GM18951 (cell line): ENCODE measurements at regions not wholly inside any gene's neighbourhood (a gene's known extent, or its start where the extent isn't known, plus 50 kb on each side); places are given as distances from the start of the nearest gene placed in this dataset.

Experiments used
- POLR2A ChIP-seq: IDR thresholded peaks from 4 replicates; pipeline ENCODE4 v1.6.1; 2011; ENCODE audit warnings: mild to moderate bottlenecking; ENCODE audit not compliant: insufficient read length, insufficient read depth; ENCODE audit errors: extremely low read depth
- in situ Hi-C: fragments of 300-500 bp; cut with MboI; formaldehyde crosslinking; loops from one replicate; pipeline ENCODE4 v1.12.0; 2022; ENCODE audit warnings: low sequenced_read_pairs, mixed read lengths, inconsistent platforms; ENCODE audit not compliant: unreplicated experiment

DNA sequence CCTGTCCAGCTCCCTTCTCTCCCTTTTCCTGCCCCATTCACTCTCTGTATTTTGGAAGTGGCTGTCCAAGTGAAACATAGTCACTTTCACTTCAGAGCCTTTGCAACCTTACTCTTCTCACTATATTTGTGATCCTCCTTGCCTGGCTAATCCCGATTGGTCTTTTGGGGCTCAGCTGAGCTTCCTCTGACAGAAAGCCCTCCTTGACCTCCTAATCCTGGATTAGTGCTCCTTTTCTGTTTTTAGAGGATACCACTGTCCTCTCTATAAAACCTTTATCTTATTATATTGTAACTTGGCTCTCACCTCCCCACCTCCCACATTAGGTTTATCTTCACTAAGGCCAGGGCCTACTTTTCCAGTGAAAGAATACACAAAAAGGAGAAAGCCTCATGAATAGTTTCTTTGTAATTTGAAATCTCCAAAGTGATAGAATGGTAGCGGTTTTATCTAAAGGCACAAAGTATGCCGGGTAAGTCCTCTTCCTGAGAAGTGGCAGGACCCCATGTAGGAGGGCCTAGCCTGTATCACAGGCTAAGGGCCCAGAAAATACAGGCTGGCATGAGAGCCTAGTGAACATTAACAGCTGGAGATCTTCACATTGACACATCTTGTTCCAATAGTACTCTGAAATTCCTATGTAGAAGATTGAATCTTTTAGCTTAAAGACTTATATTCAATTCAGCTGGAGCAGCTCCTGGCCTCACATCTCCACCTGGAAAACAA lies 83.1 kb upstream of the GAREM1 start:
- in situ Hi-C loops = loop anchor here (5.0 kb wide), 1 partner anchor 392 kb away; no protein-coding TSS in a partner anchor
- no peak for TF ChIP-seq POLR2A

GRCh38 chr18:32553174-32553573 lies 82.5 kb upstream of the GAREM1 start:
- in situ Hi-C loops = loop anchor here (5.0 kb wide), 1 partner anchor 391 kb away; no protein-coding TSS in a partner anchor
- TF ChIP-seq POLR2A = no peak

- in situ Hi-C loops = loop anchor here (5.0 kb wide), 1 partner anchor 390 kb away; no protein-coding TSS in a partner anchor
- TF ChIP-seq POLR2A = no peak
Measured at GRCh38 chr18:32552421-32553030, 81.8 kb upstream of the GAREM1 start.

GRCh38 chr18:32550963-32551362 lies 80.3 kb upstream of the GAREM1 start:
- in situ Hi-C loops = loop anchor here (5.0 kb wide), 1 partner anchor 389 kb away; no protein-coding TSS in a partner anchor
- TF ChIP-seq POLR2A = no peak

DNA sequence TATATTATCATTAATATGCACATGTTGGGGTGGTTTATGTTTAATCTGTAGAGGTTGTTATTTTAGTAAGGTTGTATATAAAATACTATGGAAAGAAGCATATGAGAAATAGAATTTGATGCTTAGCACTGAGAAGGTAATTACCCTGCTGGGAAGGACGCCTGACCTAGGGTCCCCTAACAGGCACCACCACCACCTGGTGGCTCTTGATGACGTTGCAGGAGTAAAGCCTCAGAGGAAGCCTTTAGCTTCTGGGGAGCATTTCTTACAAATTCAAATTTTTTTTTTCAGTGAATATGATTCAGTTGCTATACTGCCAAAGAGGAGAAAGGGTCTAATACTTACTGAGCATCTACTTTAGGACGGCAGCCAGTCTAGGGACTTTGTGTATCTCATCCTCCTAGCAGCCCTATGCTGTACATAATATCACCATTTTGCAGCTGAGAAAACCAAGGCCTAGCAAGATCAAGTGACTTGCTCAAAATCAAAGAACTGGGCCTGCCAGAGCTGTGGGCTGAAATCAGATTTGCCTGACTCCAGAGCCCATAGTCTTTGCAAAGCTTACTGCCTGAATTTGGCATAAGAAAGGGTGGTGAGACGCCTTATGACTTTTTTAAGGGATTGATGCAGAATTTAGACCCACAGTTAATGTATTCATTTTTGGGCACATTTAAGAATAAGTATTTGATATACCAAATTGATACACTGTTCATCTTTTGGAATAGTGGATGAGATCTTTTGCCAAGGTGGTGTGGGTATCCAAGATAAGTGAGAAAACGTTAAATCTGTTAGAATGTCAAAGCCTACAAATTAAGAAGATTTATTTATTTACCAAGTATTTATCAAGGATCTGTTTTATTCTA lies 78.8 kb upstream of the GAREM1 start:
- no peak for TF ChIP-seq POLR2A
- in situ Hi-C loops = loop anchor here (5.0 kb wide), 1 partner anchor 387 kb away; no protein-coding TSS in a partner anchor

DNA sequence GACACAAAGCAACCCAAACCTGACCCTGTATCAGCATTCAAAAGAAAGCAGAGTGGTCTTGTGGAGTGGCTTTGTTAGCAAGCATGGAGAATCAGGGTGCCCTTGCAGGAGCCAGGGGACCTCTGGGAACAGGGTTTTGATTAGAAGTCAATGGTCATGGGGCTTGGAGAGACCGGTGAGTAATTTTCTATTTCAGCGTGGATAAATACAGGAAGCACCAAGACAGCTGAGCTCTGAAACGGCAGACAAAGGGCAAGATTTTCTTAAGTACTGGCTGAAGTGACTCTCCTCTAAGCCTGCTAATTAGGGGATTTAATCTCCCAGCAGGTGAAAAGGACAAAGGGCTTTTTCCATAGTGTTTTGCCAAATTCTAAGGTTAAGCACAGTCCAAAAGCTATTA lies 78.0 kb upstream of the GAREM1 start:
- in situ Hi-C loops = no loop called here

GRCh38 chr18:32545631-32546030 lies 74.9 kb upstream of the GAREM1 start:
- TF ChIP-seq POLR2A = no peak
- in situ Hi-C loops = no loop called here

More for the DNA sequence above, 78.0 kb upstream of the GAREM1 start:
- no peak for TF ChIP-seq POLR2A

DNA sequence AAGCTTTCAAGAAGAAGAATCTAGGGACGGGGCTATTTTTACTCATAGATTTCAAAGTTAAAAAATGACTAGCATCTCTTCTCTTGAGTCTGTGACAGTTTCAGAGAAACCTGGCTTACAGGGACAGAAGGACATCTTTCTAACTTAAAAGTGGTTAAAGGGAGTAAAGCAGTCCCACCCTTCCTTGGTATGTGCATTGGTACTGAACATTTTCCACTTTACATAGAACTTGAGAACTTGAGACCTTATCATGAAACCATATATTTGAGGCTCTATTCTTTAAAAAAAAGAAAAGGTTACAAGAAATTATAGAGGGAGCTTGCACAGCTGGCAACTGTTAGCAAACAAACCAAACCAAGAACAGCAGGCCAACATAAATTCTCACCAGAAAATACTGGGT lies 73.4 kb upstream of the GAREM1 start:
- in situ Hi-C loops = no loop called here
- no peak for TF ChIP-seq POLR2A

DNA sequence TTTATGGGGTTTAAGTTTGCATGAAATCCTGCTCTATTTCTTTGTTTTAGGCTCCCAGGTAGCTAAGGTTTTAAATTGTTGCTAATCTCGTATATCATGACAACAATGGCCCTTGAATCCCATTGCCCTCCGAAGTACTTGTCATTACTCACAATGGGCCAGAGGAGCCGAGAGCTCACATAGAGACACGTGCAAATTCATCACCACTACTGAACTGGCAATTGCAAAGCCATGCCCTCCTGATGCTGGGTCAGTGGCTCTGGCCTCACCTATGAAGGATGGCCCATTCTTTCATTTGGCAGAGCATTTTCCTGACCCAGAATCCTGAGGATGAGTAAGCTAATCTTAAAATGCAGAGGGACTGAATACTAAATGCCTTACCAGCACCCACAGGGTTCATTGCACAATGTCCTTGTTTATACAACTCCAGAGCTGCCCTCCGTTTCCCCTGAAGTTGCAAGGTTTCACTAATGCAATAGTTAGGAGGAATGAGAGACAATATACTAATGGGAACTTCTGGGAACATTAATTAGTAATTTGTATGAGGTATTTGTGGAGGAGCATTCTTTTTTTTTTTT lies 71.6 kb upstream of the GAREM1 start:
- in situ Hi-C loops = no loop called here
- TF ChIP-seq POLR2A = no peak

GRCh38 chr18:32530947-32531651 lies 60.4 kb upstream of the GAREM1 start:
- TF ChIP-seq POLR2A = no peak
- in situ Hi-C loops = no loop called here

DNA sequence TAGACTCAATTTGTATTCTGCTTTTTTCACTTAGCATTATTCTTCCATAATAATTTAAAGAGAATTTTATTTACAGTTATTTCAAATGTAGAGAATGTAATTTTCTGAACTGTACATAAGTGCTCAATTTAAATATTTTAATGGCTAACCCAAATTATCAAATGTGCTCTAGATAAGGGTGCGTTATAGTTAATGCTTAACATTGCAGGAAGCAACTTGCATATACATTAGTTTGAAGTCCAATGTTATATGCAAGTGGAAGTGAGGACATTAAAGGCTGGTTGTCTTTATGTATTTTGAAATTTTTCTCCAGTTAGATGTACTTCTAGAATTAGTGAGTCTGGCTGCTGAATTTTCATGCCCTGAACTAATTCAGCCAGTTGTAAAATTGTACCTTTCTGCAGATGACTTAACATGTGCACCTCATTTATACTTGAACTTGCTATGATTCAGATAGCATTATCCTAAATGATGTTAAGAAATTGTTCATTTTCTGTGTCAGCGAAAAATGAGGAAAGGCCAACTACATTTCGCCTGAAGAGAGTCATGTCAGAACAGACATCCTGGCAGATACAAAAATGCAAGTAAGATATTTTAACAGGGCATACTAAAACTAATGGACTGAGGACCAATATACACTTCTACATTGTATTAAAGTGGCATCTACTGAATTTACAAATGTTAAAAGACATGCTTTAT lies 59.2 kb upstream of the GAREM1 start:
- in situ Hi-C loops = no loop called here
- TF ChIP-seq POLR2A = no peak

- TF ChIP-seq POLR2A = no peak
- in situ Hi-C loops = no loop called here
Measured at GRCh38 chr18:32520771-32521170, 50.1 kb upstream of the GAREM1 start.
